22Rv1 (cell line): ENCODE measurements at regions not wholly inside any gene's neighbourhood (a gene's known extent, or its start where the extent isn't known, plus 50 kb on each side); places are given as distances from the start of the nearest gene placed in this dataset.
"Not testable (repeated sequence)": the region's sequence is repeated elsewhere in the genome, so short reads cannot be mapped to it uniquely, and the experiment has no call there.

Experiments used
- H3K27ac ChIP-seq: fragments of 450-650 bp; 2 replicates; pipeline ENCODE4 v1.5.1; 2017
- CTCF ChIP-seq: fragments of 450-650 bp; IDR thresholded peaks from 2 replicates; pipeline ENCODE4 v1.5.1; 2017; ENCODE audit warnings: mild to moderate bottlenecking
- ZFX ChIP-seq: fragments of 450-650 bp; IDR thresholded peaks from 2 replicates; pipeline ENCODE4 v1.6.1; 2017; ENCODE audit warnings: antibody characterized with exemption, borderline replicate concordance

- TF ChIP-seq CTCF (no peak), ZFX (no peak)
These were observed 174.7 kb upstream of the RPL34 start for GRCh38 chr4:108445716-108446115.

GRCh38 chr4:108443585-108443984 is 176.8 kb upstream of the RPL34 start:
- TF ChIP-seq CTCF, result no peak
- TF ChIP-seq ZFX, result no peak
- no peak overlapping the region for H3K27ac ChIP-seq

More at GRCh38 chr4:108445716-108446115, 174.7 kb upstream of the RPL34 start:
- H3K27ac ChIP-seq, result no peak overlapping the region

GRCh38 chr4:108433832-108434231 is 186.5 kb upstream of the RPL34 start:
- no peak overlapping the region for H3K27ac ChIP-seq
- no peak for TF ChIP-seq ZFX
- no peak for TF ChIP-seq CTCF

- not testable (repeated sequence) for H3K27ac ChIP-seq
These were observed 187.0 kb upstream of the RPL34 start for GRCh38 chr4:108433394-108433793.

GRCh38 chr4:108432418-108432817 is 188.0 kb upstream of the RPL34 start:
- TF ChIP-seq CTCF (no peak), ZFX (no peak)
- no peak overlapping the region for H3K27ac ChIP-seq

GRCh38 chr4:108431986-108432385 is 188.4 kb upstream of the RPL34 start:
- TF ChIP-seq CTCF (no peak), ZFX (no peak)
- no peak overlapping the region for H3K27ac ChIP-seq

GRCh38 chr4:108430921-108431320 is 189.5 kb upstream of the RPL34 start:
- TF ChIP-seq ZFX (no peak), CTCF (no peak)
- no peak overlapping the region for H3K27ac ChIP-seq

GRCh38 chr4:108429662-108430061 is 190.7 kb upstream of the RPL34 start:
- H3K27ac ChIP-seq, result no peak overlapping the region
- TF ChIP-seq CTCF (no peak), ZFX (no peak)
